H9 (cell line): ENCODE measurements at regions not wholly inside any gene's neighbourhood (a gene's known extent, or its start where the extent isn't known, plus 50 kb on each side); places are given as distances from the start of the nearest gene placed in this dataset.

Source experiments
- DNase-seq: peaks from one replicate; pipeline ENCODE4 v3.0.0-alpha.2; 2017
- H2AFZ ChIP-seq: one replicate; pipeline ENCODE4 v1.6.1; 2013; ENCODE audit warnings: mild to moderate bottlenecking, low read length, control low read depth, moderate library complexity
- H2AK5ac ChIP-seq: 2 replicates; pipeline ENCODE4 v1.6.1; 2013; ENCODE audit warnings: low read length, control low read depth, mixed read lengths; ENCODE audit not compliant: insufficient read length
- H2BK120ac ChIP-seq: one replicate; pipeline ENCODE4 v1.6.1; 2013; ENCODE audit warnings: low read depth, mild to moderate bottlenecking, low read length, control low read depth, inconsistent platforms; ENCODE audit not compliant: poor library complexity, severe bottlenecking
- H2BK12ac ChIP-seq: 2 replicates; pipeline ENCODE4 v1.6.1; 2013; ENCODE audit warnings: low read length, control low read depth, mixed read lengths, low read depth; ENCODE audit not compliant: insufficient read length
- H2BK15ac ChIP-seq: 2 replicates; pipeline ENCODE4 v1.6.1; 2013; ENCODE audit warnings: low read depth, low read length, control low read depth
- H2BK20ac ChIP-seq: one replicate; pipeline ENCODE4 v1.6.1; 2013; ENCODE audit warnings: low read depth, mild to moderate bottlenecking, low read length, control low read depth, inconsistent platforms; ENCODE audit not compliant: poor library complexity, severe bottlenecking
- H2BK5ac ChIP-seq: 2 replicates; pipeline ENCODE4 v1.6.1; 2013; ENCODE audit warnings: low read length, control low read depth, mixed read lengths; ENCODE audit not compliant: insufficient read length
- H3K14ac ChIP-seq: 2 replicates; pipeline ENCODE4 v1.6.1; 2013; ENCODE audit warnings: low read length, control low read depth; ENCODE audit not compliant: insufficient read depth
- H3K18ac ChIP-seq: 2 replicates; pipeline ENCODE4 v1.6.1; 2013; ENCODE audit warnings: low read depth, mild to moderate bottlenecking, mixed read lengths, low read length, control low read depth; ENCODE audit not compliant: insufficient read length
- H3K23ac ChIP-seq: 2 replicates; pipeline ENCODE4 v1.6.1; 2013; ENCODE audit warnings: low read length, control low read depth, mixed read lengths, low read depth; ENCODE audit not compliant: insufficient read length
- H3K23me2 ChIP-seq: 2 replicates; pipeline ENCODE4 v1.6.1; 2013; ENCODE audit warnings: low read depth, mild to moderate bottlenecking, mixed read lengths, low read length, control low read depth; ENCODE audit not compliant: insufficient read length, poor library complexity, severe bottlenecking
- H3K27ac ChIP-seq: 2 replicates; pipeline ENCODE4 v1.5.1; 2013; ENCODE audit warnings: low read length, control low read depth, mixed read lengths, low read depth; ENCODE audit not compliant: insufficient read length
- H3K27me3 ChIP-seq: 2 replicates; pipeline ENCODE4 v1.6.1; 2013; ENCODE audit warnings: low read length, control low read depth, inconsistent platforms; ENCODE audit not compliant: insufficient read depth
- H3K4ac ChIP-seq: 2 replicates; pipeline ENCODE4 v1.6.1; 2013; ENCODE audit warnings: low read depth, mild to moderate bottlenecking, control low read depth, inconsistent platforms, low read length, moderate library complexity
- H3K4me1 ChIP-seq: 2 replicates; pipeline ENCODE4 v1.6.1; 2013; ENCODE audit warnings: low read length, control low read depth, inconsistent platforms; ENCODE audit not compliant: insufficient read depth
- H3K4me2 ChIP-seq: 2 replicates; pipeline ENCODE4 v1.6.1; 2013; ENCODE audit warnings: low read length, control low read depth, mixed read lengths; ENCODE audit not compliant: insufficient read length, insufficient read depth
- H3K56ac ChIP-seq: 2 replicates; pipeline ENCODE4 v1.6.1; 2013; ENCODE audit warnings: low read depth, mild to moderate bottlenecking, mixed read lengths, low read length, control low read depth; ENCODE audit not compliant: insufficient read length
- H3K79me1 ChIP-seq: 2 replicates; pipeline ENCODE4 v1.6.1; 2013; ENCODE audit warnings: low read depth, mild to moderate bottlenecking, moderate library complexity, low read length, control low read depth, inconsistent platforms; ENCODE audit not compliant: insufficient read depth, poor library complexity, severe bottlenecking
- H3K79me2 ChIP-seq: 2 replicates; pipeline ENCODE4 v1.6.1; 2013; ENCODE audit warnings: low read length, control low read depth, inconsistent platforms; ENCODE audit not compliant: insufficient read depth
- H3K9ac ChIP-seq: 2 replicates; pipeline ENCODE4 v1.6.1; 2013; ENCODE audit warnings: low read length, control low read depth, mixed read lengths; ENCODE audit not compliant: insufficient read length; ENCODE audit errors: extremely low read depth
- H3K9me3 ChIP-seq: one replicate; pipeline ENCODE4 v1.6.1; 2013; ENCODE audit warnings: low read depth, low read length, inconsistent platforms; ENCODE audit not compliant: control insufficient read depth
- H3T11ph ChIP-seq: one replicate; pipeline ENCODE4 v1.6.1; 2013; ENCODE audit warnings: mild to moderate bottlenecking, low read length, control low read depth, inconsistent platforms
- H4K20me1 ChIP-seq: one replicate; pipeline ENCODE4 v1.6.1; 2013; ENCODE audit not compliant: control insufficient read depth, insufficient read length, insufficient read depth
- H4K5ac ChIP-seq: 2 replicates; pipeline ENCODE4 v1.6.1; 2013; ENCODE audit warnings: low read depth, mild to moderate bottlenecking, mixed read lengths, low read length, control low read depth; ENCODE audit not compliant: insufficient read length
- H4K8ac ChIP-seq: replicated peaks from 2 replicates; pipeline ENCODE4 v1.6.1; 2013; ENCODE audit warnings: low read length, control low read depth, mixed read lengths, low read depth; ENCODE audit not compliant: insufficient read length
- H4K91ac ChIP-seq: 2 replicates; pipeline ENCODE4 v1.6.1; 2013; ENCODE audit warnings: low read depth, mild to moderate bottlenecking, moderate library complexity, mixed read lengths, low read length, control low read depth; ENCODE audit not compliant: insufficient read length
- H3K27ac Mint-ChIP-seq, 3 experiments: 2 replicates in 2 of 3; 3 replicates in 1 of 3; pipeline ENCODE4 v1.8.0; 2020 to 2021; ENCODE audit warnings: mixed read lengths in 3 of 3, mild to moderate bottlenecking in 1 of 3, moderate library complexity in 1 of 3
- H3K27me3 Mint-ChIP-seq: 2 replicates; pipeline ENCODE4 v1.8.0; 2021; ENCODE audit warnings: low read depth, mild to moderate bottlenecking, moderate library complexity, mixed read lengths
- H3K36me3 Mint-ChIP-seq, 3 experiments: 2 replicates in 2 of 3; 3 replicates in 1 of 3; pipeline ENCODE4 v1.8.0; 2020 to 2021; ENCODE audit warnings: low read depth in 3 of 3, mixed read lengths in 3 of 3; ENCODE audit not compliant: insufficient read depth in 1 of 3
- H3K4me1 Mint-ChIP-seq, 2 experiments: 2 replicates each; pipeline ENCODE4 v1.8.0; 2020; ENCODE audit warnings: mixed read lengths in 2 of 2
- H3K4me3 Mint-ChIP-seq, 2 experiments: 2 replicates in 1 of 2; 3 replicates in 1 of 2; pipeline ENCODE4 v1.8.0; 2020 to 2021; ENCODE audit warnings: mild to moderate bottlenecking in 2 of 2, mixed read lengths in 2 of 2, moderate library complexity in 1 of 2
- H3K9me3 Mint-ChIP-seq, 2 experiments: 2 replicates in 1 of 2; 3 replicates in 1 of 2; pipeline ENCODE4 v1.8.0; 2020; ENCODE audit warnings: mild to moderate bottlenecking in 2 of 2, mixed read lengths in 2 of 2, moderate library complexity in 1 of 2
- CTCF ChIP-seq: fragments of 200-600 bp; sonication (generic); conservative IDR thresholded peaks from 3 replicates; pipeline ENCODE4 v1.8.0; 2021; ENCODE audit warnings: antibody characterized with exemption, mild to moderate bottlenecking
- WGBS: extraction: QIAGEN DNeasy Blood & Tissue Kit; methylation state at CpG from one replicate; pipeline ENCODE4 v1.1.7; 2013; ENCODE audit warnings: missing lambda C conversion rate, low lambda C conversion rate, mixed read lengths; ENCODE audit not compliant: insufficient read length; ENCODE audit errors: extremely low coverage; 5-methylcytosine and 5-hydroxymethylcytosine counted together

GRCh38 chr5:158563760-158564390 is 535.8 kb downstream of the EBF1 start:
- Histone ChIP-seq H3K27me3 (no peaks in the 10 kb centered on the region), H3K9ac (no peak overlapping the region), H3K9me3 (no peaks in the 10 kb centered on the region)

More at GRCh38 chr5:158563760-158564390, 535.8 kb downstream of the EBF1 start:
- no peak overlapping the region for H3K56ac ChIP-seq
- no peaks in the 10 kb centered on the region for H3K79me2 ChIP-seq
- Mint-ChIP-seq H3K27me3 (peaks cover 5% of the 10 kb centered on the region), H3K4me3 (no peak overlapping the region), H3K4me1 (peaks cover 11 to 19% of the 10 kb centered on the region in 2 experiments), H3K27ac (no peak overlapping the region), H3K36me3 (no peaks in the 10 kb centered on the region), H3K9me3 (no peaks in the 10 kb centered on the region)
- H3K4me1 ChIP-seq: peaks cover 3% of the 10 kb centered on the region; the same call in 1 of the 2 replicates
- no peak overlapping the region for H3T11ph ChIP-seq
- no peak overlapping the region for H4K5ac ChIP-seq
- no peak overlapping the region for H4K8ac ChIP-seq
- no peak for TF ChIP-seq CTCF
- H3K14ac ChIP-seq: no peak overlapping the region
- WGBS: no CpG with 5 or more reads among the region's 5 CpGs
- no peak overlapping the region for H2BK15ac ChIP-seq
- H2BK5ac ChIP-seq: no peak overlapping the region
- H2BK12ac ChIP-seq: no peak overlapping the region
- H3K18ac ChIP-seq: no peak overlapping the region
- H2BK120ac ChIP-seq: no peak overlapping the region
- no peaks in the 10 kb centered on the region for H3K23me2 ChIP-seq
- no peak for DNase-seq
- no peak overlapping the region for H3K4ac ChIP-seq
- H4K20me1 ChIP-seq: no peaks in the 10 kb centered on the region
- H3K27ac ChIP-seq: no peak overlapping the region
- no peak overlapping the region for H4K91ac ChIP-seq
- H3K79me1 ChIP-seq: no peaks in the 10 kb centered on the region
- H2AK5ac ChIP-seq: no peak overlapping the region
- no peak overlapping the region for H3K4me2 ChIP-seq
- no peak overlapping the region for H2AFZ ChIP-seq
- no peak overlapping the region for H2BK20ac ChIP-seq
- H3K23ac ChIP-seq: no peak overlapping the region
